ENCODE measurements at regions not wholly inside any gene's neighbourhood (a gene's known extent, or its start where the extent isn't known, plus 50 kb on each side); places are given as distances from the start of the nearest gene placed in this dataset.

DNA sequence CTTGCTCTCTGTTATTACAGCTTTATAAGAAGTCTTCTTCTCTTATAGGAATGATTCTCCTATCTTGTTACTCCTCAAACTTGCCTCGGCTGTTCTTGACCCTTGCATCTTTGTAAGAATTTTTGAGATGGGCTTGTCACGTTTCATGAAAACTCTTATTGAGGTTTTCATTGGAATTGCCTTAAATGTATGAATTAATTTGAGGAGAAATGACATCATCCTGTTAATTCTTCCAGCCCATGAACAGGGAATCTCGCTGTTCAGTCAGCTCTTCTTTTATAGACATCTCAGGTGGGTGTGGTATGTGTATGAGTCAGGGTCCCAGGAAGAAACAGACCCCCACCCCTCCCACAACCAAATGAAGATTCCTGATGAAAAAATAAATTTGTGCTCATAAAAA is 107.1 kb upstream of the MYL2 start:
- no peak for DNase-seq

DNA sequence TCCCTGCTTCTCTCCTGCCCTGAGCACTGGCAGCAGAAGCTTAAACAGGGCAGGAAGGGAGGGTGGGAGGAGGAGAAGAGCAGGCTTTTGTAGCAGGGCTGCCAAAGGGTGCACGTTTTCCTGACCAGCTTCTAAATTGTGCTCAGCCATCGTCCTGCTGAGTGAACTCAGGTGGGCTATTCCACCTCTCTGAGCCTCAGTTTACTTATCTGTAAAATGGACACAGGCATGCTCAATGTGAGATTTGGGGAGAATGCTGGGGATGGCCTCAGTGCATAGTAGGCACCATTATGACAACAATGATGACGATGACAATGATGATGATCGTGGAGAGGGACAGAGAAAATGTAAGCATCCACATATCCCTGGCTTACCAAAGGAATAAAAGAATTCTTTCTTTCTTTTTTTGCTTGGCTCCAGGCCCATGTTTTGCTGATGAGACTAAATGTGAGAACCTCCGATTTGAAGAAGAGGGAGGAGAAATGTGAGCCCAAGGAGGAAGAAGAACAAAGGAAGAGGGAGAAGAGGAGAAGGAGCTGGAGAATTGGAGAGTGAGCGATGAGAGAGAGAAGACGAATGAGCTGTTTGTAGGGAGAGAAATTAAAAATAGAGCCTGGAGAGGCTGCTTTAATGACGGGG is 105.5 kb upstream of the MYL2 start:
- no peak for DNase-seq

DNA sequence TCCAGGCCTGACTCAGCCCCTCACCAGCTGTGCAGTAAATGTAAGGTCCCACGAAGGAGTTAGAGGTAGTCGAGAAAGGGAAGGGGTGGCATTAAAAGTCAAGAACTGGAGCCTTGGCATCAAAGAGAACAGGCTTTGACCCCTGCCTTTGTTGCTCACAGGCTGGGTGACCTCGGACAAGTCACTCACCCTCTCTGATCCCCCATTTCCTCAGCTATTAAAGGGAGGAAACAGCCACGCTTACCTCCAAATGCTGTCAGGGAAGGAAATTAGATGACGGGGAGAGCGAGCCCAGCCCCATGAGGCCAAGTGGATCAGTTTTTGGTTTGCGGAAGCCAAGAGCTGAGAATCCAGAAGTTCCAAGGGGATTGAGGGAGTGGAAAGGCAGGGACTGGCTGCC is 104.9 kb upstream of the MYL2 start:
- no peak for DNase-seq

DNA sequence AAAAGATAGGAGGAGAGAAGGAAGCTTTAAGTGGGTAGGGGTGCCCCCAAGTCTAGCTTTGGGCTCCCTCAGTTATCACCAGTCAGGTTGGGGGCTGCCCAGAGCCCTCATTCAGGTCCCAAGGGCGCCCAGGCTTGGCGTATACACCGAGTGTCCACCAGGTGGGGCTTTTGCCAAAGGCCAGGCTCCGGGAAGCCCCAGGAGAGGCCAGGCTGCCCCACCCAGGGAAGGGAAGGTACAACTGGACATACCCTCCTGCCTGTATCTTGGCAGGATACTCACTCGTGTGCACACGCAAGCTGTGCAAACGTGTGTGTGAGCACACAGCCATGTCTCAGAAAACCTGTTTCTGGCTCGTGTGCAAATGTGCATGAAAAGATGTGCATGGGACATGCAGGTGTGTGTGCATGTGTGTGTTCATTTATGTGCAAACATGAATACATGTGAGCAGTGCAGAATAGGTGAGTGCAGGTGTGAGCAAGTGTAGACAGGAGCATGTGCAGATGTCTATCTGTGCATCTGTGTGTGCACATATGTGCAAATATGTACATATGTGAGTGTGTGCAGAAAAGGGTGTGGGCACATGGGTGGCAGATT is 103.9 kb upstream of the MYL2 start:
- peak in 27 of 51 donors; percentile 2 to 43 (median 17) for DNase-seq

DNA sequence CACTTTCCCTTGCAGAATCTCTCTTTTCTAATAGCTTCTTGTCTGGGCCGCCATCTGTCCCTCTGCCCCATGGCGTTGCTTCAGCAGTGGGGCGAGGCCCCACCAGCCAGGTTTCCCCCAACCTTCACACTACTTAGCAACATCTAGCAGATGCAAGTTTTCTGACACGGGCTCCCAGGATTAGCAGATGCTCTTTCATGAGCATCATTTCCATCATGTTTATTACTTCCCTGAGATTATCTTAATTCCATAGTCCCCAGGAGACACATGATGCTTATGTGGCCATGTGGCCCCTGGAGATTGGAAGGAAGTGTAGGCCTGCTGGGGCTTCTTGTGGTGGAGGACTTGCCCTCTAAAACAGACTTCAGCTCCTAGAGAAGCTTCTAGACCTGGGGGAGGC is 102.0 kb upstream of the MYL2 start:
- DNase-seq, result no peak

DNA sequence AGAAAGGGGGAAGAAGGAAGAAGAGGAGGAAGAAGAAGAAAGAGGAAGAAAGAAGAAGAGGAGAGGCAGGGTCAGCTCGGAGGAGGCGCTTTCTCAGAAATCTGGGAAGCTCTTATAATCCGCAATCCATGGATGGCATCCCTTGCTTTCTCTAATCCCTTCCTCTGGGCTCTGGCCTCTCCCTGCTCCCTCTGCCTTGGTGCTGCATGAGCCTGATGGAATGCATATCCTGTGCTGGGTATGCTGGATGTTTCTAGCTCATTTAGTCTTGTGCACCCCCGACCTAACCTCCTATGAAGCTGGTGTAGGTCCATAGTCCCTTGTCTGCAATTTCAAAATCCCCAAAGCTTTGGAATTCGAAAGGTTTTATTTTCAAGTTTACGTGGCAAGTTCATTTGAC is 94.2 kb upstream of the MYL2 start:
- DNase-seq, result no peak

DNA sequence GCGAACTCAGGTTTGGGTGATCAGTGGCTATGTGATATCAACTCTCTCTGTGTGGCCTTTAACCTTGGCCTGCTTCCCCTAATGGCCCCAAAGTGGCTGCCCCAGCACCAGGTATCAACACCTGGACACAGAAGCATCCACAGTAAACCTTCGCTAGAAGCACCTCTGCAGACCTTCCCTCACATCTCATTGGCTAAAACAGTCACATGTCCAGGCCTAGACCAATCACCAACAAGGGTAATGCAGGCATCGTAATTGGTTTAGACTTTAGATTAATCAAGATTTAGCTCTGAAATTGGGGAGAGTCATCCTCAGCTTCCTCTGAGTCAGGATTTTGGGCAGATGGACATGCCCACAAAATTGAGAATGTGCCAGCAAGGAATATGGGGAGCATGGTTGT is 92.5 kb upstream of the MYL2 start:
- DNase-seq, result no peak

DNA sequence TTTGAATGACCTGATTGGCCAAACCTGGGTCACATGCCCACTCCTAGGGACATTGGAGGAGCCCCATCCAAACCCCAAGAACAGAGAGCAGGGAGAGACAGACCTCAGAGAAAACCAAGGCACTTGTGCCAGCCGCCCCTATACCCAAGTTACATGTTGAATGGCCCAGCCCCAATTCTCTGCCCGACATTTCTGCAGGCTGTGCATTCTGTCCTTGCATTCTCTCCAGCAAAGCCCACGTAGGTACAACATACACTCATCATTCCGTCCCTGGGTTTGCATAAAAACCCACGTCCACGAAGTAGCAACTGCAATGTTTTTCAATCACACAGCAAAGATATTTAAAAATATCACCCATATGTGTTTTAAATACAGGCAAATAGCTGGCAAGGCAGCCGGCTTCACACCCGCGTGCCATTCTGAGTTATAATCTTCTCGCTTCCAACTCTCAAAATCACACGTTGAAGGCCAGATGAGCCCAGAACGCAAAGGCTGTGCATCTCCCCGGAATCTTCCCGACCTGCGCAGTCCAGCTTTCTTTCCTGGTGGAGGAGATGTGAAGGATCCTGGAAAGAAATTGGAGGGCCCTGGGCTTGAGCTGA is 91.7 kb upstream of the MYL2 start:
- DNase-seq, result peak in 1 of 51 donors; percentile 24

DNA sequence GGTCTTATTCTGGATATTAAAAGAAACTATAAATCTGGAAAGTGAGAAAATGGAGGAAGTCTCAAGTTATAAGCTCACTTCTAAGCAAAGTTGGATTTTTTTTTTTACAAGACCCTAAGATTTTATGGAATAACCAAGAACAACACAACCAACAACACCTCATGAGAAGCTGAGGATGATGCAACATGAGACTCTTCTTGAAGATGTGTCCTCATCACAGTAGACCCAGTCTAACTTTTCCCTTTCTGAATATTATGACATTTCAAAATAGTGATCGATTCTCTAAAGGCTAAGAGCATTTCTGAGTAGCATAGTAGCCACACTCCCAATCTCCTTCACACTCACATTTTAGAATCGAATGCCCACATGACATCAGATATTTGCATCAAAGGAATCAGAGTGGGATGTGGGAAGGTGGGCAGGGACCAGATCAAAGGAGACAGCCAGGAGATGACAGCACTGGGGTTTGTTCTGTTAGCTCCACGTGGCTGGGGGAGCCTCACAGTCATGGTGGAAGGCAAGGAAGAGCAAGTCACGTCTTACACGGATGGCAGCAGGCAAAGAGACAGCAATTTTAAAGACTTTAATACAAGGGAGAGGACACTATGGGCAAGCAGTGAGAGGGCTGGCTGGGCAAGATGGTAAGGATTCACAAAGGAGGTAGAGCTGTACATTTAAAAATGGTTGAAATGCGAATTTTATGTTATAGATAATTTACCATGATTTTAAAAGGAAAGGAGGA is 90.7 kb upstream of the MYL2 start:
- DNase-seq, result no peak

DNA sequence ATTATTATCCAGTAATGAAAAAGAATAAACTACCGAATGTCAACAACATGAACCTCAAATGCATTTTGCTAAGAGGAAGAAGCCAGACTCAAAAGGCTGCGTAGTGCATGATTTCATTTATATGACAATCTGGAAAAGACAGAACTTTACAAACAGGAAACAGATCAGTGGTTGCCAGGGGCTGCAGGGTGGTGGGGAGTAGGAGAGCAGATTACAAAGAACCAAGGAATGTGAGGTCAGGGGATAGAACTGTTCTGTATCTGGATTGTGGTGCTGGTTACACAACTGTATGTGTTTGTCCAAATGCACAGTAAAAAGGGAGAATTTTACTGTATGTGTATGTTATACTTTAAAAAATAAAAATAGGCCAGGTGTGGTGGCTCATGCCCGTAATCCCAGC is 89.7 kb upstream of the MYL2 start:
- DNase-seq, result no peak

DNA sequence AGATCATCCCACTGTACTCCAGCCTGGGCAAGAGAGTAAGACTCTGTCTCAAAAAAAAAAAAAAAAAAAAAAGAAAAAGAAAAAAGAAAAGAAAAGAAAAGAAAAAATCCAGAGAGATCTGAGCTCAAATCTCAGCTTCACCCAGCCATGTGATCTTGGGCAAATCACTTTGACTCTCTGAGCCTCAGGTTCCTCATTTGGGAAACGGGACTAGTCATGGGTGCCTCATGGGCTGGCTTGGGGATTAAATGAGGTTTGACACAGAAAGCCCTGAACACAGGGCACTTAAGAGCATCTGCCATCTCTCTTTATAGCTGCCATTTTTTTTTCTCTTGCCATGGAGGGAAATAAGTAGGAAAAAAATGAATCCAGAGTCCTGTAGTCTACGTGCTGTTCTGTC is 86.2 kb upstream of the MYL2 start:
- DNase-seq, result no peak

DNA sequence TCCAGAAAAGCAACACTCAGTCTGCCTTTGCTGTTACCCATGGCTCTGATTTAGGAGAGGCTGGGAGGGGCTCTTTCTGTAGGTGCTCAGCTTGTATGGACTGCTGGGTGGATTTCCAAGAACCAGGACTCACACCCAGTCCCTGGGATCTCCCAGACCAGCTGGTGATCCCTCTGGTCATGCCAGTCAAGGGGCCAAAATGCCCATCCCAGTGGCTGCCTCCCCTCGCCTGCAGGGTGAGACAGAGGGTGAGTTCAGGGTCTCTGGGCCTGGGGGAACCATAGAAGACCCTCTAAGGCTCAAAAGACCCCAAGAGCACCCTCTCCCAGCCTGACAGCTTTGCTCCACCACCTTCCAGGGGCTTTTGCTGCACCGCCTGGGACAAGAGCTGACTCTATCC is 78.6 kb upstream of the MYL2 start:
- no peak for DNase-seq

DNA sequence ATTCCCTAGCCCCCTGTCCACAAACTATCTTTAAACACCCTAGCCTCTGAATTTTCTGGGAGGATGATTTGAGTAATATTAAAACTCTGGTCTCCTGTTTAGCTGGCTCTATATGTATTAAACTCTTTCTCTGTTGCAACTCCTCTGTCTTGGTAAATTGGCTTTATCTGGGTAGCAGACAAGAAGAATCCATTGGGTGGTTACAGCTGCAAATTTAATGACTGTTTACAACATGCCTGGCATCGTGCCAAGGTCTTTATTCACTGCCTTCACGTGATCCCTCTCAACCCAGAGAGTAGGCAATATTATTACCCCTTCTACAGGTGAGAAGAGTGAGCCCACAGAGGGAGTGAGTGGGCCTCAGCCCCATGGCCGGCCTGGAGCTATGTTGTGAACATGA is 77.8 kb upstream of the MYL2 start:
- no peak for DNase-seq

DNA sequence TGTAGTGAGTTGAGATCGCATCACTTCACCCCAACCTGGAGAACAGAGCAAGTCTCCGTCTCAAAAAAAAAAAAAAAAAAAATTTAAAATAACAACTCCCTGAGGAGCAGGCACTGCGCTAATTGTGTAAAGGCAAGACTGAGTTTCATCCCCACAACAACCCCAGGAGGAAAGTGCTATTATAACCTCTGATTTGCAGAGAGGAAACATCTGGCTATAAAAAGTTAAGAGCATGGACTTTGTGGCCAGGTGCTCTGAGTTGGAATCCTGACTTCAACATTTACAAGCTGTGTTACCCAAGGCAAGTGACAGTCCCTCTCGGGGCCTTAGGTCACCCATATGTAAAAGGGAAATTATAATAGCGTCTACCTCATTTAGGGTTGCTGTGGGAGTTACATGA is 76.0 kb upstream of the MYL2 start:
- no peak for DNase-seq

DNA sequence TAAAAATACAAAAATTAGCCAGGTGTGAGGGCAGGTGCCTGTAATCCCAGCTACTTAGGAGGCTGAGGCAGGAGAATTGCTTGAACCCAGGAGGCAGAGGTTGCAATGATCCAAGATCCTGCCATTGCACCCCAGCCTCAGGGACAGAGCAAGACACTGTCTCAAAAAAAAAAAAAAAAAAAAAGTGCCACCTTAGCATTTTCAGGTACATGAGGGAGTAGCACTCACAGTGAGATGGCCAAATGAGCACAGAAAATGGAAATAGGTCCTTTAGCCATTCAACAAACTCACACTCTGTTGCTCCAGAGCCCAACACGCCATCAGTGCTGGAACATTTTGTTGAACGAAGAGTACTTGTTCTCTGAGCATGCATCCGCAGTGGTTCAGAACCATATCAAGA is 75.2 kb upstream of the MYL2 start:
- DNase-seq, result no peak

DNA sequence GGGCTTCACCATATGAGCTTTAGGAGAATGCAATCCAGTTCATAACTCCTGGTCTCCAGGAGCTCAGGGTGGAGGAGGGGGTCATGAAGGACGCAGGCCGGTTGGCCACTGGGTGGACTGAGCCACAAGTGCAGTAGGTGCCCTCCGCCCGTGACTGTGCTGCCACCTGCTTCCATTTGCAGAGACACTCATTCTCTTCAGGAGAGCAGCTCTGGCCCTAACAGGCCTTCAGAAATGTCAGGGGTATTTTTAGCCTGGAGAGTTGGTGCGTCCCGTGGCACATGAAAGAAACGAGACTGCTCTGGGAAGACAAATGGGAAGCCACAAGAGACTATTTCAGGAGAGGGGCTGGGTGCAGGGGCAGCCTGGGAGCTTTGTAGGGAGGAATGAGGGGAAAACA is 74.6 kb upstream of the MYL2 start:
- no peak for DNase-seq

DNA sequence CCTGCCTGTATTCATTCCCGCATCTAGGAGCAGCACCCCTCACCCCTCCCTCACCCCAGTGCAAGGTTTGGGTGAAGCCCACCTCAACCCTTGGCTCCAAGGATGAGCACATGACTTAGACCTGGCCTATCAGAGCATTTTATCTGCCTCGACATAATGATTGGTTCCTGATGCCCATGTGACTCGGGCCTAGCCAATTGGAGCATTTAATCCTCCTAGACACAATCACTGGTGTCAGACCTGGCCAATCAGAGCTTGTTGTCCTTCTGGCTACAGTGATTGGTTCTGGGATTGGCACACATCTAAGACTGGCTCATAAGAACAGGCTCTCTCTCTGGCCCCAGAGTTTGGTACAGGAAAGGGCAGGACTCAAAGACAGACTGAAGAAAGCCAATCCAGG is 73.1 kb upstream of the MYL2 start:
- DNase-seq, result no peak

DNA sequence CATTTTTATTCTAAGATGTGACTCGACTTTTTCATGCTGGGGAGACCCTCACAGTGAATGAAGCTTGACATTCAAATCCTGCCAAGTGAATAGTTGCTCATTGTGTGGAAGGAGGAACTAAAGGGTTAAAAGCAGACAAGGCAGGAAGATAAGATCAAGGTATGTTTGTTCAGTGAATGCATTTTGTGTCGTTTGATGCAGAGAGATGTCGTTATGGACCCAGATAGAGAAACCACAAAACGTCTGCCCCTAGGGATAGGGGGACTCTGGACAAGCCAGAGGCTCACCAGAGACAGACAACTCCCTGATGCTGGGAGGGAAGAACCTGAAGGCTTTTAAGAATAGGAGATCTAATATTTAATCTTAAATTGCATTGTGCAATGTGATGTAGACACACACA is 72.5 kb upstream of the MYL2 start:
- DNase-seq, result no peak

DNA sequence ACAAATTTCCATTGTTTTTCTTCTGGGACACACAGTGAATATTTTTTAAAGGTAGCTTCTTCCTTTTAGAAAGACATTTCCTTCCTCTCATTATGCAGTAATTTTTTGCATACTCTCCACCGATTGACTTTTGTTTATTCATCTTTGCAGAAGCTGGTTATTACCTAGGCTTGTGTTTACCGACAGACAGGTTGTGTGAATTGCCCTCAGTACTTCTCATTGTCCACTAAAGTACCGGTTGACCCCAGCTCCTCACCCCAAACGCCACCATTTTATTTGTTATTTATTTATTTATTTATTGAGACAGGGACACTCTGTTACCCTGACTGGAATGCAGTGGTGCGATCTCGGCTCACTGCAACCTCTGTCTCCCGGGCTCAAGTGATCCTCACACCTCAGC is 63.4 kb upstream of the MYL2 start:
- DNase-seq, result no peak

DNA sequence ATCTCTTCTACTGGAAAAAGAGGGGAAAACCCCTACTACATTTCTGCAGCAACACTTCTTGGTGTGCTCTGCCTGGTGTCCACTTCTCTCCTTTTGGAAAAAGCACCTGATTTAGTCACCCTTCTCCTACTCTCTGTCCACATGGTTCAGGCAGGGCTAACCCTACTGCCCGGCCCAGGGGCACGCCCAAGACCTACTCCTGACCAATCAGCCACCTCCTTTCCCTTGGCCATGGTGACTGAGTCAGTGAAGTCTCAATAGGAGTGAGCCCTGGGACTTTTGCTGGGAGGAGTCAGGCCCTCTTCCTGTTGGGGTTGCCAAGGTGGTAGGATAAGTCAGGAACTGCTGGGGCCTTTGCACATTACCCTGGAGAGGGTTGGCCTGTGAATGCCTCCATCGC is 52.5 kb upstream of the MYL2 start:
- no peak for DNase-seq

DNA sequence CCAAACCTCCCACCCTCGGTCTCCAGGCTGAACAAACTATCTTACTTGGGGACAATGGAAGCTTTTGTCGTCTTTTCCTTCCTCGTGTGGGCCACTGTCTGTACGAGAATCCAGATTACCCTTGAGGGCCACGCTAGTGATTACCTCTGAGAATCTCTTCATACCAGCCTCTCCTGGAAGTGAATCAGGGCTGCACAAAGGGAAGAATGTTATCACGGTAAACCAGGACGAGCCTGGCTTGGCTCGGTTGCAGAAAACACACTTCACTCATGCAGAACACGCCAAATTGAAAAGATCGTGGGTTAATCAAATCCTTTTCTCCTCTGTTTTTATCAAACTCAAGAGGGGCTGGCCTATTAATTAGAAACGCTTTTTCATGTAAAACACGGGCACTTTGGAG is 51.6 kb upstream of the MYL2 start:
- no peak for DNase-seq

DNA sequence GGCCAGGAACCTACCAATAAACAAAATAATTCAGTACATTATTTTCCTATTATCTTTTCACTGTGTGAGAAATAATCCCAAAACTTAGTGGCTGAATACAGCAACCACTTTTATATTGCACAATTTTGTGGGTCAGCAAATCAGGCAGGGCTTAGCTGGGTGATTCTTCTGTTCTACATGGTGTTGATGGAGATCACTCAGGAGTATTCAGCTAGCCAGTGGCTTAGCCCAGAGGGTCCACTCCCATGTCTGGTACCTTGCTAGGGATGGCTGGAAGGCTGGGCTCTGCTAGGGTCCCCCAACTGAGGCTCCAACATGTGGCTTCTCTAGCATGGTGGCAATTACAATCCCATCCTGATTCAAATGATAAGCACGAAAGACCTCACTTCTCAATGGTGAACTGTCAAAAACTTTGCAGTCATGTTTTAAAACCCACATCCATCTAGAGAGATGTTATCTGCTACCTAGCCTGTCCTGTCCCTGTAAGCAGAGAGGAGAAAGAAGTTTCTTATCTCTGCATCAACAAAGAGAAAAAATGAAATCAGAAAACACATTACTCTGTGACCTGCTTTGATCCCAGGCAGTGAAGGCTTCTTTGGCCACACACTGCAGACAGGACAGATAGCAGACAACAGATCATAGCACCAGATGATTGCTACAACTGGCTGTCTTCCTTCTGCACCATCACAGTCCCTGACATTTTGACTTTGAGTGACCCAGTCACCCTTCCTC is 51.0 kb upstream of the MYL2 start:
- DNase-seq, result no peak

All from hypothalamus (tissue), 51 donors.